Activated naive CD8-positive, alpha-beta T cell treated with anti-CD3 and anti-CD28 coated beads for 36 hours (primary cell): ENCODE measurements at regions not wholly inside any gene's neighbourhood (a gene's known extent, or its start where the extent isn't known, plus 50 kb on each side); places are given as distances from the start of the nearest gene placed in this dataset.

Experiments
- DNase-seq: peaks from one replicate; pipeline ENCODE4 v3.0.0; 2021
- H3K27ac Mint-ChIP-seq: one replicate; pipeline ENCODE4 v1.8.0; 2022; ENCODE audit warnings: mild to moderate bottlenecking, moderate library complexity, mixed read lengths
- H3K27me3 Mint-ChIP-seq: one replicate; pipeline ENCODE4 v1.8.0; 2022; ENCODE audit warnings: mild to moderate bottlenecking, mixed read lengths
- H3K36me3 Mint-ChIP-seq: one replicate; pipeline ENCODE4 v1.8.0; 2021; ENCODE audit warnings: mild to moderate bottlenecking, mixed read lengths
- H3K4me1 Mint-ChIP-seq: one replicate; pipeline ENCODE4 v1.8.0; 2021; ENCODE audit warnings: mixed read lengths
- H3K4me3 Mint-ChIP-seq: one replicate; pipeline ENCODE4 v1.8.0; 2022; ENCODE audit warnings: mild to moderate bottlenecking, moderate library complexity, mixed read lengths
- H3K9me3 Mint-ChIP-seq: one replicate; pipeline ENCODE4 v1.8.0; 2022; ENCODE audit warnings: mixed read lengths

- no peak overlapping the region for H3K27ac Mint-ChIP-seq
- no peaks in the 10 kb centered on the region for H3K36me3 Mint-ChIP-seq
- peaks cover 7% of the 10 kb centered on the region for H3K27me3 Mint-ChIP-seq
- peaks cover 17% of the 10 kb centered on the region for H3K9me3 Mint-ChIP-seq
- H3K4me3 Mint-ChIP-seq, result no peak overlapping the region
- H3K4me1 Mint-ChIP-seq, result no peaks in the 10 kb centered on the region
- DNase-seq, result no peak
Measured at GRCh38 chr1:184294101-184294500, 92.7 kb upstream of the C1orf21 start.

DNA sequence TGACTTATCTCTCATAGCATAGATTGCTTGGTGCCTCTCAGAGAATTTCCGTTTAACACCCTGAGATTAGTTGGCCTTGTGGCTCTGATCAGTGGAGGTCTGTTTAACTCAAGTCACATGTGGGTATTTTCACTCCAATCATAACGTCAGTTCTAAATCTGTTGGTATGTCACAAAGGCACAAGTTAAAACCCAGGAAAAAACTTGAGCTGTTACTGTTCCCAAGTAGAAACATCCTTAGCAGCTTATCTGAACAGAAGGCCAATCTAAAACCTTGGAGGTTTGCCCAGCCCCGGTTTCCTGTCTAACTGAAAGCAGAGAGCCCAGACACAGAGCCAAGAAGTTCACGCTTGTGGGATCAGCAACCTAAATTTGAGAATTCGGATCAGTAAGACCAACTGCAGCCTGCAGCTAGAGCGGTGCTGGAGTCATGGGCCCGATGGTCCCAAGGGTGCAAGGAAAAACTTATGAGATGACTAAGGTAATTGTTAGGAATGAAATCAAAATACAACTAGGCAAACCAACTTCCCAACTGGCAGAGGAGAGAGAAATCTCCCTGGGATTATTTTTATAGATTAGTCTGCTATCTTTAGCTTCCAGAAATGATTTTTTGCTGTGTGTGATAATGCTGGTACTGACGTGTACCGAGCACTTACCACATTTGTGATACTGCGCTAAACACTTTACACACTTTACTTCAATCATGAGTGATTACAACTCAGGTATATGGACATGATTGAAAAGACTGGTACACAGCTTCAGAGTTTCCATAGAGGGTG lies 90.2 kb upstream of the C1orf21 start:
- Mint-ChIP-seq H3K4me3 (no peak overlapping the region), H3K36me3 (no peaks in the 10 kb centered on the region), H3K4me1 (no peaks in the 10 kb centered on the region), H3K27me3 (peaks cover 7% of the 10 kb centered on the region), H3K9me3 (peaks cover 4% of the 10 kb centered on the region), H3K27ac (no peak overlapping the region)
- no peak for DNase-seq

DNA sequence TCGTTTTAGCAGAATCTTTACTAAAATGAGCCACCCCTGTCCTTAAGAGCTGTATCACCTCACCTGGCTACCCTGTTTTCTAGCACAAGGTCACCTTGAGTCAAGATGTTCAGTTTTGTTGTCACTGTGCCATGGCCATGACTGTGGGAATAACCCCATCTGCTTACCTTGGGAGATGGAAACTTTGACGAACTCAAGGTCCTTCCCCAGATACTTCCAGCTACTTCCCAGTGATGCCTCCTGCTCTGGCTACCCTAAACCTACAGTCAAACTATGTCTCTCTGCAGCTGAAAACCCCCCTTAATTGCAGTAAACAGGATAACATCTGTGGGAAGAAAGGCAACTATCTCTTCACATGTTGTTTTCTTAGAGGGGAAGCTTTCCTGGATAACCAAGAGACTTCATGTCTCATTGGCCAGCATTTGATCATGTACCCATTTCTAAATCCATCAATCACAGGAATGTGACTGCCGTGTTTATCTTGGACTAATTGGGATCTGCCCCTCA lies 89.5 kb upstream of the C1orf21 start:
- Mint-ChIP-seq H3K27me3 (peaks cover 7% of the 10 kb centered on the region), H3K4me1 (no peaks in the 10 kb centered on the region), H3K27ac (no peak overlapping the region), H3K9me3 (peaks cover 2% of the 10 kb centered on the region), H3K4me3 (no peak overlapping the region), H3K36me3 (no peaks in the 10 kb centered on the region)
- DNase-seq, result no peak

GRCh38 chr1:184298440-184299405 lies 88.1 kb upstream of the C1orf21 start:
- no peaks in the 10 kb centered on the region for H3K4me1 Mint-ChIP-seq
- H3K36me3 Mint-ChIP-seq, result no peaks in the 10 kb centered on the region
- H3K27ac Mint-ChIP-seq, result no peak overlapping the region
- DNase-seq, result no peak
- peaks cover 7% of the 10 kb centered on the region for H3K27me3 Mint-ChIP-seq
- no peak overlapping the region for H3K4me3 Mint-ChIP-seq
- peaks cover under 1% of the 10 kb centered on the region for H3K9me3 Mint-ChIP-seq

- H3K4me1 Mint-ChIP-seq, result no peaks in the 10 kb centered on the region
- no peak for DNase-seq
- no peak overlapping the region for H3K4me3 Mint-ChIP-seq
- H3K27me3 Mint-ChIP-seq, result peaks cover 8% of the 10 kb centered on the region
- no peaks in the 10 kb centered on the region for H3K36me3 Mint-ChIP-seq
- peaks cover 2% of the 10 kb centered on the region for H3K9me3 Mint-ChIP-seq
- H3K27ac Mint-ChIP-seq, result no peak overlapping the region
Measured at GRCh38 chr1:184299406-184299790, 87.4 kb upstream of the C1orf21 start.

- H3K4me3 Mint-ChIP-seq, result no peak overlapping the region
- H3K36me3 Mint-ChIP-seq, result no peaks in the 10 kb centered on the region
- H3K27ac Mint-ChIP-seq, result no peak overlapping the region
- no peak for DNase-seq
- peaks cover 2% of the 10 kb centered on the region for H3K9me3 Mint-ChIP-seq
- H3K27me3 Mint-ChIP-seq, result peaks cover 11% of the 10 kb centered on the region
- H3K4me1 Mint-ChIP-seq, result no peaks in the 10 kb centered on the region
Measured at GRCh38 chr1:184299796-184300195, 87.0 kb upstream of the C1orf21 start.

DNA sequence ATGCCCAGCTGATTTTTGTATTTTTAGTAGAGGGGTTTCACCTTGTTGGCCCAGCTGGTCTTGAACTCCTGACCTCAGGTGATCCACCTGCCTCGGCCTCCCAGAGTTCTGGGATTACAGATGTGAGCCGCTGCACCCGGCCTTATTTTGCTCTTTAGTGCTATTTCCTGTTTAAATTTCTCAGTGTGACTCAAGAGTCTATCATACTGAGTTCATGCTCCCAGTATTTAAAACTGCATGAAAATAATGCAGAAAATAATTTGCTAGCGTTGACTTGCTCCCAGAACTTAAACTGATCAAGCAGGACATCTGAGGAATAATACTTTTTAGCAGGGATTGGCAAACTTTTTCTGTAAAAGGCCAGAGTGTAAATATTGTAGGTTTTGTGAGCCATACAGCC lies 86.4 kb upstream of the C1orf21 start:
- H3K4me3 Mint-ChIP-seq, result no peak overlapping the region
- H3K9me3 Mint-ChIP-seq, result peaks cover 2% of the 10 kb centered on the region
- DNase-seq, result no peak
- H3K4me1 Mint-ChIP-seq, result no peaks in the 10 kb centered on the region
- peaks cover 11% of the 10 kb centered on the region for H3K27me3 Mint-ChIP-seq
- H3K27ac Mint-ChIP-seq, result no peak overlapping the region
- no peaks in the 10 kb centered on the region for H3K36me3 Mint-ChIP-seq

DNA sequence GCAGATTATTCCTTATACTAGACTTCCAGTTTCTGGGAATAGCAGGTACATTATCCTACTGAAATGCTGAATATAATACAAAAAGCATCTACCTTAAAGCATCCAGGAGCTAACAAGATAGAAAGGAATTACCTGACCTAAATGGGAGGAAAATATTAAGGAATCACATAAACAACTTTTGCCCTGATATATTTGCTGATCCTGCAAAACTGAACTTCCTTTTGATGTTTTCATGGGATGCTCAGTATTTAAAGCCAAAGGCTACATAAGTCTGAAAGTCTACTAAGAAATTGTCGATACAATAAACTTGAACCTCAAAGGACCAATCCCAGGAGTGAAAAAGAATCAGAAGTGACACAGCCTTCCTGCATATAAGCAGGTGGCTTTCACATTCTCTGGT lies 85.6 kb upstream of the C1orf21 start:
- peaks cover 2% of the 10 kb centered on the region for H3K9me3 Mint-ChIP-seq
- H3K27ac Mint-ChIP-seq, result no peak overlapping the region
- DNase-seq, result no peak
- no peaks in the 10 kb centered on the region for H3K4me1 Mint-ChIP-seq
- no peak overlapping the region for H3K4me3 Mint-ChIP-seq
- H3K27me3 Mint-ChIP-seq, result peaks cover 11% of the 10 kb centered on the region
- H3K36me3 Mint-ChIP-seq, result no peaks in the 10 kb centered on the region

- Mint-ChIP-seq H3K36me3 (no peaks in the 10 kb centered on the region), H3K27me3 (peaks cover 11% of the 10 kb centered on the region), H3K4me1 (no peaks in the 10 kb centered on the region), H3K4me3 (no peak overlapping the region), H3K9me3 (peaks cover 2% of the 10 kb centered on the region), H3K27ac (no peak overlapping the region)
- no peak for DNase-seq
Measured at GRCh38 chr1:184302346-184302745, 84.5 kb upstream of the C1orf21 start.

GRCh38 chr1:184310157-184310819 lies 76.5 kb upstream of the C1orf21 start:
- Mint-ChIP-seq H3K4me1 (no peaks in the 10 kb centered on the region), H3K4me3 (no peak overlapping the region), H3K36me3 (peaks cover 2% of the 10 kb centered on the region), H3K27me3 (peaks cover 6% of the 10 kb centered on the region), H3K9me3 (no peaks in the 10 kb centered on the region), H3K27ac (no peak overlapping the region)
- no peak for DNase-seq

GRCh38 chr1:184311580-184311979 lies 75.2 kb upstream of the C1orf21 start:
- Mint-ChIP-seq H3K27ac (no peak overlapping the region), H3K9me3 (no peaks in the 10 kb centered on the region), H3K27me3 (peaks cover 9% of the 10 kb centered on the region), H3K4me1 (no peaks in the 10 kb centered on the region), H3K4me3 (no peak overlapping the region), H3K36me3 (peaks cover 2% of the 10 kb centered on the region)
- DNase-seq, result no peak

DNA sequence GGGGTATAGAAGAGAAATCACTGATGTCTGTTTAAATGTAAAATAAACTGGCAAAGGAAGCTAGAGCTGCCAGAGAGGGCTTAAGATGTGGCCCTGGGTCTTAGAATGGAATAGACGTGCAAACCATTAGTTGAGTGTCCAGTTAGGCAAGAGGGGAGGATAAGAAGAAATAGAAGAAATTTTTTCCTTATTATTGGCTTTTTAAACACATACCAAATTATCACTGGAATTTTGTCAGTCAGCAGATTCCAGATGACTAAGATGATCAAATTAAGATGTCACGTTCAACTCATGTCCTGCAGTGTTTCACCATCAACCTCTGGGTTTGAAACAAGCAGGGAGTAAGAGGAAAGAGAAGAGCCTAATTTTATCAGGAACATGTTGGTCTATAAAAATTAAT lies 71.6 kb upstream of the C1orf21 start:
- DNase-seq, result no peak
- no peak overlapping the region for H3K27ac Mint-ChIP-seq
- no peak overlapping the region for H3K4me3 Mint-ChIP-seq
- no peaks in the 10 kb centered on the region for H3K4me1 Mint-ChIP-seq
- no peaks in the 10 kb centered on the region for H3K36me3 Mint-ChIP-seq
- no peaks in the 10 kb centered on the region for H3K9me3 Mint-ChIP-seq
- H3K27me3 Mint-ChIP-seq, result peaks cover 9% of the 10 kb centered on the region

GRCh38 chr1:184319879-184320278 lies 67.0 kb upstream of the C1orf21 start:
- Mint-ChIP-seq H3K4me3 (no peak overlapping the region), H3K4me1 (no peaks in the 10 kb centered on the region), H3K9me3 (no peaks in the 10 kb centered on the region), H3K27me3 (peaks cover 10% of the 10 kb centered on the region), H3K27ac (no peak overlapping the region), H3K36me3 (no peaks in the 10 kb centered on the region)
- no peak for DNase-seq

DNA sequence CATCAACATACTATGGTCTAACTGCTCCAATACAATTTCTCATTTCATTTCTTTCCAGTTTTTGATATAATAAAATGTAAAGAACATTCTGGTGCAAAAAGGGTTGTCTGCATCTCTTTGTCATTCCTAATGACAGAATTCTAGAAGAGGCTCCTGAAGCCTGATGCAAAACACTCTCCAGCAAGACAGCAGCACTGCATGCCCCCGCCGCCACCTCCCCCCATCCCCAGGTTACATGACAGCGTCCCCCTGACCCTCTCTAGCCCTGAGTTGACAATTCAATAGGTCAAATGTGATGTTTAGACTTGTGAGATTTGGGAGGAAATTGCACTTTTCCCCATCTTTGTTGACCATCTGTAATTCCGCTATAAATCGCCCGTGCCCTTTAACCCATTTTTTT lies 64.6 kb upstream of the C1orf21 start:
- no peaks in the 10 kb centered on the region for H3K9me3 Mint-ChIP-seq
- peaks cover 8% of the 10 kb centered on the region for H3K27me3 Mint-ChIP-seq
- DNase-seq, result no peak
- H3K27ac Mint-ChIP-seq, result no peak overlapping the region
- H3K36me3 Mint-ChIP-seq, result no peaks in the 10 kb centered on the region
- H3K4me1 Mint-ChIP-seq, result no peaks in the 10 kb centered on the region
- no peak overlapping the region for H3K4me3 Mint-ChIP-seq

DNA sequence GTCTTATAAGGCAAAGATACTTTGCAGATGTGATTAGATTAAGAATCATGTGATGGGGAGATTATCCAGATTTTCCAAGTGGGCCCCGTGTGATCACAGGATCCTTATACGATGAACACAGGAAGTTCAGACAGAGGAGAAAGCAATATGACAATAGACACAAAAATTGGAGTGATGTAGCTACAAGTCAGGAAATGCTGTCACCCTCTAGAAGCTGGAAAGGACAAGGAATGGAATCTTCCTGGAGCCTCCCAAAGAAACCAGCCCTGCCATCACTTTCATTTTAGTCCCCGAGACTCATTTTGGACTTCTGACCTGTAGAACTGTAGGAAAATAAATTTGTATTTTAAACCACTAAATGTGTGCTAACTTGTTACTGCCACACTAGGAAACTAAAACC lies 61.9 kb upstream of the C1orf21 start:
- H3K36me3 Mint-ChIP-seq, result no peaks in the 10 kb centered on the region
- peaks cover 22% of the 10 kb centered on the region for H3K27me3 Mint-ChIP-seq
- no peak overlapping the region for H3K4me3 Mint-ChIP-seq
- no peak overlapping the region for H3K27ac Mint-ChIP-seq
- H3K9me3 Mint-ChIP-seq, result no peaks in the 10 kb centered on the region
- DNase-seq, result no peak
- no peaks in the 10 kb centered on the region for H3K4me1 Mint-ChIP-seq
